Natural killer cell (primary cell): ENCODE measurements at regions not wholly inside any gene's neighbourhood (a gene's known extent, or its start where the extent isn't known, plus 50 kb on each side); places are given as distances from the start of the nearest gene placed in this dataset.

Experiments used
- ATAC-seq, 3 donors: fragments of 150-1000 bp in 2 of 3; fragments of 200-7000 bp in 1 of 3; cut with Tn5 transposase; 1 replicate in 1 of 3; 2 replicates in 2 of 3; pipeline ENCODE4 v1.10.0; 2021; ENCODE audit warnings: mild to moderate bottlenecking in 2 of 3, moderate library complexity in 2 of 3
- DNase-seq, 2 donors: peaks; one replicate each; pipeline versions ENCODE4 v3.0.0 to v3.0.0-alpha.2; 2013 to 2021; ENCODE audit warnings: mixed read lengths in 1 of 2
- H3K27ac ChIP-seq: one replicate; pipeline ENCODE4 v1.5.1; 2013; ENCODE audit warnings: mild to moderate bottlenecking, low read length
- H3K27me3 ChIP-seq: one replicate; pipeline ENCODE4 v1.6.1; 2013; ENCODE audit warnings: low read length; ENCODE audit not compliant: control insufficient read depth, insufficient read depth
- H3K36me3 ChIP-seq: one replicate; pipeline ENCODE4 v1.6.1; 2013; ENCODE audit warnings: low read length; ENCODE audit not compliant: control insufficient read depth, insufficient read depth
- H3K4me1 ChIP-seq: one replicate; pipeline ENCODE4 v1.6.1; 2013; ENCODE audit warnings: low read length; ENCODE audit not compliant: control insufficient read depth, insufficient read depth
- H3K4me3 ChIP-seq: one replicate; pipeline ENCODE4 v1.5.1; 2013; ENCODE audit warnings: low read length
- H3K9me3 ChIP-seq: one replicate; pipeline ENCODE4 v1.6.1; 2013; ENCODE audit warnings: low read length; ENCODE audit not compliant: control insufficient read depth, insufficient read depth
- H3K27ac Mint-ChIP-seq, 2 donors: one replicate each; pipeline ENCODE4 v1.8.0; 2022; ENCODE audit warnings: mild to moderate bottlenecking in 2 of 2, mixed read lengths in 2 of 2, moderate library complexity in 1 of 2
- H3K27me3 Mint-ChIP-seq, 2 donors: one replicate each; pipeline ENCODE4 v1.8.0; 2022; ENCODE audit warnings: low read depth in 2 of 2, mixed read lengths in 2 of 2
- H3K36me3 Mint-ChIP-seq: one replicate; pipeline ENCODE4 v1.8.0; 2022; ENCODE audit warnings: mixed read lengths
- H3K4me1 Mint-ChIP-seq, 2 donors: one replicate each; pipeline ENCODE4 v1.8.0; 2022; ENCODE audit warnings: mixed read lengths in 2 of 2
- H3K4me3 Mint-ChIP-seq: one replicate; pipeline ENCODE4 v1.8.0; 2022; ENCODE audit warnings: mild to moderate bottlenecking, moderate library complexity, mixed read lengths
- H3K9me3 Mint-ChIP-seq, 2 donors: one replicate each; pipeline ENCODE4 v1.8.0; 2022; ENCODE audit warnings: mixed read lengths in 2 of 2
- CTCF ChIP-seq: fragments of 200-600 bp; IDR thresholded peaks from one replicate; pipeline ENCODE4 v1.8.0; 2022; ENCODE audit warnings: antibody characterized with exemption
- WGBS: methylation state at CpG from one replicate; pipeline ENCODE4 v1.1.7; 2013; ENCODE audit warnings: missing lambda C conversion rate; ENCODE audit not compliant: insufficient coverage; 5-methylcytosine and 5-hydroxymethylcytosine counted together
- intact Hi-C: fragments of 100-400 bp; cut with micrococcal nuclease; formaldehyde crosslinking; loops from one replicate; pipeline ENCODE4 v1.14.2; 2022

- WGBS, result no CpG with 5 or more reads among the region's 2 CpGs
- no peaks in the 10 kb centered on the region for H3K36me3 Mint-ChIP-seq
- no peak overlapping the region for H3K27ac ChIP-seq
Measured at GRCh38 chr3:24674261-24674660, 179.6 kb upstream of the THRB start.

GRCh38 chr3:24678021-24678420, 183.4 kb upstream of the THRB start:
- H3K27me3 Mint-ChIP-seq, result peaks cover 28 to 60% of the 10 kb centered on the region in 2 donors
- 2% methylated on average over 2 of the region's 2 CpGs for WGBS
- peak overlapping the region; percentile 81 for H3K4me3 Mint-ChIP-seq
- intact Hi-C loops, result no loop called here
- no peaks in the 10 kb centered on the region for H3K36me3 ChIP-seq
- no peaks in the 10 kb centered on the region for H3K9me3 ChIP-seq
- no peak for TF ChIP-seq CTCF
- no peaks in the 10 kb centered on the region for H3K36me3 Mint-ChIP-seq
- H3K4me3 ChIP-seq, result no peak overlapping the region
- peak in 2 of 3 donors; percentile 18 to 27 for ATAC-seq
- peak overlapping the region; percentile 17 to 49 for H3K27ac Mint-ChIP-seq
- H3K27me3 ChIP-seq, result peaks cover 2% of the 10 kb centered on the region
- peaks cover 4% of the 10 kb centered on the region for H3K4me1 ChIP-seq
- no peak for DNase-seq
- H3K4me1 Mint-ChIP-seq, result peaks cover 37 to 38% of the 10 kb centered on the region in 2 donors
- no peak overlapping the region for H3K27ac ChIP-seq
- no peaks in the 10 kb centered on the region for H3K9me3 Mint-ChIP-seq

More at GRCh38 chr3:24674261-24674660, 179.6 kb upstream of the THRB start:
- Histone ChIP-seq H3K4me1 (peaks cover 4% of the 10 kb centered on the region), H3K27me3 (no peaks in the 10 kb centered on the region), H3K9me3 (no peaks in the 10 kb centered on the region), H3K4me3 (no peak overlapping the region), H3K36me3 (no peaks in the 10 kb centered on the region)
- no peak for ATAC-seq
- Mint-ChIP-seq H3K9me3 (no peaks in the 10 kb centered on the region), H3K4me1 (peaks cover 19% of the 10 kb centered on the region in 2 donors), H3K4me3 (no peak overlapping the region), H3K27me3 (peaks cover 16 to 48% of the 10 kb centered on the region in 2 donors), H3K27ac (no peak overlapping the region)
- no peak for TF ChIP-seq CTCF
- no peak for DNase-seq
- intact Hi-C loops, result no loop called here

DNA sequence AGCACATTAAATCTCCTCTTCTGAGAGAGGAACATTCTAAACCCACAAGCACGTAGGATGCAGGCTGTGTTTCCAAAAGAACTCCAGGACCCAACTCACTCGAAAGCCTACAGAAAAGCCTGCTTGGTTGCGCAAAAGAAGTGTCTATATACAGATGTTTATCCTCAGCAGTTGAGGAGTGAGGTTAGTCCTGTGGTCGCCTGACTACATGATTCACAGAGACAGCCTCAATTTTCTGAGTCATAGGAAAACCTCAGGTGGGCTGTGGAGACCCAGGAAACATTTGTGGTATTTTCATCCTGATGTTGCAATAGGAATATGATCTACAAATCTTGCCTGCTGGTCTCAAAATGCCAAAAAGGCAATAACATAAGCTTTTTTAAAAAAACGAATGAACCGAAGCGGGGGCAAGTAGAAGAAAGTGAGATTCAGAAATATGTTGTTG, 183.8 kb upstream of the THRB start:
- Histone ChIP-seq H3K36me3 (no peaks in the 10 kb centered on the region), H3K4me3 (no peak overlapping the region), H3K27me3 (peaks cover 2% of the 10 kb centered on the region), H3K4me1 (peaks cover 4% of the 10 kb centered on the region), H3K9me3 (no peaks in the 10 kb centered on the region), H3K27ac (no peak overlapping the region)
- Mint-ChIP-seq H3K27me3 (peaks cover 32 to 64% of the 10 kb centered on the region in 2 donors), H3K27ac (peak overlapping the region; percentile 17 to 49), H3K36me3 (no peaks in the 10 kb centered on the region), H3K4me1 (peaks cover 37 to 38% of the 10 kb centered on the region in 2 donors), H3K4me3 (peak overlapping the region; percentile 81), H3K9me3 (no peaks in the 10 kb centered on the region)
- DNase-seq (peak in 1 of 2 donors; percentile 6), ATAC-seq (peak; percentile 32 to 62 (median 56))
- no peak for TF ChIP-seq CTCF
- intact Hi-C loops, result no loop called here
- 15% methylated on average over 7 of the region's 7 CpGs for WGBS

DNA sequence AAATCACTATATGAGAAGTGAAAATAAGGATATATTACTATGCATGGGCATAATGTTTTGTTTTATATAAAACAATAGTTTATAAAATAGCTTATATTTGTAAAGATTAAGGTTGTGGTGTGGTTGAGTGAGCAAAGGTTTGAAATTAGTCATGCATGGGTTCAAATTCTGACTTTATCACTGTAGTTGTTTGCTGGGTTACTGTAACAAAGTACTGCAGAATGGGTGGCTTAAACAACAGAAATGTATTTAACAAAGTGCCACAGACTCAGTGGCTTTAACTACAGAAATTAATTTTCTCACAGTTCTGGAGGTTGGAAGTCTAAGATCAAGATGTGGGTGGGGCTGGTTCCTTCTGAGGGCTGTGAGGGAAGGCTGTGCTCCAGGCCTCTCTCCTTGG, 184.8 kb upstream of the THRB start:
- TF ChIP-seq CTCF, result no peak
- peaks cover 32 to 70% of the 10 kb centered on the region in 2 donors for H3K27me3 Mint-ChIP-seq
- Histone ChIP-seq H3K4me3 (no peak overlapping the region), H3K9me3 (no peaks in the 10 kb centered on the region), H3K36me3 (no peaks in the 10 kb centered on the region), H3K27me3 (peaks cover 2% of the 10 kb centered on the region), H3K4me1 (peaks cover 4% of the 10 kb centered on the region), H3K27ac (no peak overlapping the region)
- DNase-seq, result no peak
- no peak overlapping the region for H3K27ac Mint-ChIP-seq
- H3K4me1 Mint-ChIP-seq, result peaks cover 37 to 38% of the 10 kb centered on the region in 2 donors
- no peaks in the 10 kb centered on the region for H3K9me3 Mint-ChIP-seq
- no peaks in the 10 kb centered on the region for H3K36me3 Mint-ChIP-seq
- no peak overlapping the region for H3K4me3 Mint-ChIP-seq
- ATAC-seq, result no peak
- intact Hi-C loops, result no loop called here
